ENCODE measurements at regions not wholly inside any gene's neighbourhood (a gene's known extent, or its start where the extent isn't known, plus 50 kb on each side); places are given as distances from the start of the nearest gene placed in this dataset.

DNA sequence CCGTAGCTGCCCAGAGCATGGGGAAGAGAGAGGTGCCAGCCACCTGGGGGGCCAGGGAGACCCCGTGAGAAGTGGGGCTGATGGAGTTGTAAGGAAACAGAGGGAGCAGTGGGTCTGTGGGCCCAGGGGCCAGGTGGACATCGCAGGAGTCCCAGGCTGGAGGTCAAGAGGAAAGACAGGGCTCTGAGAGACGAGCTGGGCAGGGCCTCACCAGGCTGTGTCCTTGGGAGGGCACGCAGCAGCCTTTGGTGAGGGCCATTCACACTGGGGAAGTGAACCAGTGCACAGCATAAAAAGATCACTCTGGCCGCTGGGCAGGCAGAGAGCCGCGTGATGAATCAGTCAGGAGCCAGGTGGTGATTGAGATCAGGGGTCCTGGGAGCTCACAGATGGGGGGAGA, 73.9 kb upstream of the FOXQ1 start:
- Histone ChIP-seq H3K9me3 (ENCODE audit: control insufficient read depth in 1 of 2, insufficient read depth in 1 of 2, low read depth in 1 of 2, low read length in 2 of 2) (no peaks in the 10 kb centered on the region), H3K36me3 (ENCODE audit: control insufficient read depth in 1 of 2, insufficient read depth in 2 of 2, low read length in 2 of 2) (no peaks in the 10 kb centered on the region), H3K9me2 (ENCODE audit: insufficient read depth) (no peaks in the 10 kb centered on the region), H3K4me1 (ENCODE audit: control insufficient read depth in 1 of 2, insufficient read depth in 2 of 2, low read length in 2 of 2) (no peaks in the 10 kb centered on the region), H3K4me3 (replicated peaks in 1 of 2; ENCODE audit: low read depth in 1 of 2, low read length in 2 of 2) (no peak overlapping the region), H4K20me1 (ENCODE audit: insufficient read depth) (no peaks in the 10 kb centered on the region), H2AFZ (ENCODE audit: low read depth, low read length, poor library complexity, severe bottlenecking) (no peak overlapping the region), H3K79me2 (ENCODE audit: insufficient read depth, low read length) (no peaks in the 10 kb centered on the region), H3K9ac (ENCODE audit: low read length) (no peak overlapping the region), H3K27me3 (ENCODE audit: insufficient read depth, low read length) (no peaks in the 10 kb centered on the region; the same call in 1 of the 2 replicates), H3K27ac (ENCODE audit: low read depth, low read length) (no peak overlapping the region), H3K4me2 (ENCODE audit: low read length) (no peak overlapping the region)
- DNase-seq (ENCODE audit: low read depth, low spot score): no peak
- TF ChIP-seq JUND (IDR thresholded peaks at IDR 0.05) (no peak), CBX3 (IDR thresholded peaks at IDR 0.05; ENCODE audit: low read depth) (no peak), ZFX (IDR thresholded peaks at IDR 0.05) (no peak), EZH2 (IDR thresholded peaks at IDR 0.05) (no peak), CEBPB (IDR thresholded peaks at IDR 0.05; ENCODE audit: low read depth) (no peak), FOSL1 (IDR thresholded peaks at IDR 0.05; ENCODE audit: low read depth) (no peak), RAD21 (IDR thresholded peaks at IDR 0.05; ENCODE audit: low read depth) (no peak), SP1 (IDR thresholded peaks at IDR 0.05; ENCODE audit: low read depth) (no peak), TCF7L2 (IDR thresholded peaks at IDR 0.05; ENCODE audit: borderline replicate concordance, extremely low read depth, insufficient read depth, insufficient read length) (no peak), POLR2A (IDR thresholded peaks at IDR 0.05; ENCODE audit: borderline replicate concordance, extremely low read depth, insufficient read depth, insufficient read length) (no peak), ATF3 (IDR thresholded peaks at IDR 0.05) (no peak), EZH2phosphoT487 (IDR thresholded peaks at IDR 0.05; ENCODE audit: borderline replicate concordance) (no peak)
- TF ChIP-seq, protein P1, sequence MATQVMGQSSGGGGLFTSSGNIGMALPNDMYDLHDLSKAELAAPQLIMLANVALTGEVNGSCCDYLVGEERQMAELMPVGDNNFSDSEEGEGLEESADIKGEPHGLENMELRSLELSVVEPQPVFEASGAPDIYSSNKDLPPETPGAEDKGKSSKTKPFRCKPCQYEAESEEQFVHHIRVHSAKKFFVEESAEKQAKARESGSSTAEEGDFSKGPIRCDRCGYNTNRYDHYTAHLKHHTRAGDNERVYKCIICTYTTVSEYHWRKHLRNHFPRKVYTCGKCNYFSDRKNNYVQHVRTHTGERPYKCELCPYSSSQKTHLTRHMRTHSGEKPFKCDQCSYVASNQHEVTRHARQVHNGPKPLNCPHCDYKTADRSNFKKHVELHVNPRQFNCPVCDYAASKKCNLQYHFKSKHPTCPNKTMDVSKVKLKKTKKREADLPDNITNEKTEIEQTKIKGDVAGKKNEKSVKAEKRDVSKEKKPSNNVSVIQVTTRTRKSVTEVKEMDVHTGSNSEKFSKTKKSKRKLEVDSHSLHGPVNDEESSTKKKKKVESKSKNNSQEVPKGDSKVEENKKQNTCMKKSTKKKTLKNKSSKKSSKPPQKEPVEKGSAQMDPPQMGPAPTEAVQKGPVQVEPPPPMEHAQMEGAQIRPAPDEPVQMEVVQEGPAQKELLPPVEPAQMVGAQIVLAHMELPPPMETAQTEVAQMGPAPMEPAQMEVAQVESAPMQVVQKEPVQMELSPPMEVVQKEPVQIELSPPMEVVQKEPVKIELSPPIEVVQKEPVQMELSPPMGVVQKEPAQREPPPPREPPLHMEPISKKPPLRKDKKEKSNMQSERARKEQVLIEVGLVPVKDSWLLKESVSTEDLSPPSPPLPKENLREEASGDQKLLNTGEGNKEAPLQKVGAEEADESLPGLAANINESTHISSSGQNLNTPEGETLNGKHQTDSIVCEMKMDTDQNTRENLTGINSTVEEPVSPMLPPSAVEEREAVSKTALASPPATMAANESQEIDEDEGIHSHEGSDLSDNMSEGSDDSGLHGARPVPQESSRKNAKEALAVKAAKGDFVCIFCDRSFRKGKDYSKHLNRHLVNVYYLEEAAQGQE (IDR thresholded peaks at IDR 0.05; ENCODE audit: low read depth): no peak
- ATAC-seq: no peak
- ChIA-PET POLR2A (no interaction called here), RAD21 (ENCODE audit: low non-redundant PET in 1 of 2, low total read pairs in 2 of 2, uncharacterized antibody in 2 of 2, unreplicated experiment in 2 of 2) (no interaction called here), CTCF (no interaction called here)
- no TSS peak for BruUV-seq (replicated peaks)
- intact Hi-C loops (cut with micrococcal nuclease): no loop called here
